Left ventricle myocardium inferior (tissue), 1 donor: ENCODE measurements at regions not wholly inside any gene's neighbourhood (a gene's known extent, or its start where the extent isn't known, plus 50 kb on each side); places are given as distances from the start of the nearest gene placed in this dataset.
A peak's percentile ranks its signal among the peaks of the same experiment; 100 is the strongest.

Experiments used
- DNase-seq: peaks from one replicate; pipeline ENCODE4 v3.0.0-alpha.2; 2020
- H3K27ac ChIP-seq: fragments of 200-600 bp; replicated peaks from 2 replicates; pipeline ENCODE4 v1.8.0; 2021
- H3K27me3 ChIP-seq: fragments of 200-600 bp; 2 replicates; pipeline ENCODE4 v1.8.0; 2021; ENCODE audit warnings: low read depth
- H3K36me3 ChIP-seq: fragments of 200-600 bp; 2 replicates; pipeline ENCODE4 v1.8.0; 2021
- H3K4me1 ChIP-seq: fragments of 200-600 bp; 2 replicates; pipeline ENCODE4 v1.8.0; 2021
- H3K4me3 ChIP-seq: fragments of 200-600 bp; 2 replicates; pipeline ENCODE4 v1.8.0; 2021; ENCODE audit warnings: mild to moderate bottlenecking, moderate library complexity
- H3K9me3 ChIP-seq: fragments of 200-600 bp; replicated peaks from 2 replicates; pipeline ENCODE4 v1.8.0; 2021
- CTCF ChIP-seq: fragments of 200-600 bp; IDR thresholded peaks from 2 replicates; pipeline ENCODE4 v1.8.0; 2021; ENCODE audit warnings: antibody characterized with exemption, mild to moderate bottlenecking, borderline replicate concordance
- intact Hi-C: fragments of 100-400 bp; cut with micrococcal nuclease; formaldehyde crosslinking; loops from one replicate; pipeline ENCODE4 v1.11.0; 2022
- donor health status: DM: no; HTN: yes; CAD: no; lungs with severe emphysema.

- H3K27me3 ChIP-seq = no peaks in the 10 kb centered on the region
- H3K36me3 ChIP-seq = no peaks in the 10 kb centered on the region
- no peak for TF ChIP-seq CTCF
- peaks cover 49% of the 10 kb centered on the region for H3K4me1 ChIP-seq
- H3K4me3 ChIP-seq = no peak overlapping the region
- intact Hi-C loops = no loop called here
- DNase-seq = peak; percentile 92
- H3K9me3 ChIP-seq = no peaks in the 10 kb centered on the region
- peak overlapping the region; percentile 85 for H3K27ac ChIP-seq
Observed at GRCh38 chr12:46524778-46525177, 152.2 kb upstream of the SLC38A2 start.

GRCh38 chr12:46523863-46524770, 151.5 kb upstream of the SLC38A2 start:
- peaks cover 54% of the 10 kb centered on the region for H3K4me1 ChIP-seq
- peak overlapping the region; percentile 85 for H3K27ac ChIP-seq
- DNase-seq = no peak
- no peak for TF ChIP-seq CTCF
- H3K27me3 ChIP-seq = no peaks in the 10 kb centered on the region
- H3K9me3 ChIP-seq = no peaks in the 10 kb centered on the region
- H3K4me3 ChIP-seq = no peak overlapping the region
- intact Hi-C loops = no loop called here
- H3K36me3 ChIP-seq = no peaks in the 10 kb centered on the region

GRCh38 chr12:46523446-46523845, 150.9 kb upstream of the SLC38A2 start:
- Histone ChIP-seq H3K36me3 (no peaks in the 10 kb centered on the region), H3K9me3 (no peaks in the 10 kb centered on the region), H3K27ac (peak overlapping the region; percentile 85), H3K4me3 (no peak overlapping the region), H3K4me1 (peaks cover 60% of the 10 kb centered on the region), H3K27me3 (no peaks in the 10 kb centered on the region)
- no peak for TF ChIP-seq CTCF
- no peak for DNase-seq
- intact Hi-C loops = no loop called here

GRCh38 chr12:46522071-46522470, 149.5 kb upstream of the SLC38A2 start:
- TF ChIP-seq CTCF = no peak
- intact Hi-C loops = no loop called here
- no peak overlapping the region for H3K27ac ChIP-seq
- H3K4me3 ChIP-seq = no peak overlapping the region
- no peaks in the 10 kb centered on the region for H3K27me3 ChIP-seq
- DNase-seq = no peak
- H3K36me3 ChIP-seq = no peaks in the 10 kb centered on the region
- H3K4me1 ChIP-seq = peaks cover 61% of the 10 kb centered on the region
- H3K9me3 ChIP-seq = no peaks in the 10 kb centered on the region

GRCh38 chr12:46521145-46521544, 148.6 kb upstream of the SLC38A2 start:
- Histone ChIP-seq H3K27ac (no peak overlapping the region), H3K4me3 (no peak overlapping the region), H3K36me3 (no peaks in the 10 kb centered on the region), H3K27me3 (no peaks in the 10 kb centered on the region), H3K4me1 (peaks cover 63% of the 10 kb centered on the region), H3K9me3 (no peaks in the 10 kb centered on the region)
- intact Hi-C loops = no loop called here
- no peak for TF ChIP-seq CTCF
- DNase-seq = no peak
